H1 (cell line): ENCODE measurements at regions not wholly inside any gene's neighbourhood (a gene's known extent, or its start where the extent isn't known, plus 50 kb on each side); places are given as distances from the start of the nearest gene placed in this dataset.

Experiments used
- CBX8 ChIP-seq: fragments of 300-800, 300-1000 bp; sonication (generic); IDR thresholded peaks from 2 replicates; pipeline ENCODE4 v1.7.1; 2016; ENCODE audit warnings: low read depth, low read length, borderline replicate concordance
- GABPA ChIP-seq: IDR thresholded peaks from 2 replicates; pipeline ENCODE4 v1.6.1; 2011; ENCODE audit warnings: mild to moderate bottlenecking, low read length, moderate library complexity, borderline replicate concordance; ENCODE audit not compliant: insufficient read depth
- GTF2F1 ChIP-seq: IDR thresholded peaks from 2 replicates; pipeline ENCODE4 v1.6.1; 2012; ENCODE audit warnings: low read depth, low read length, improper control_type of control experiment, borderline replicate concordance
- MAFK ChIP-seq: IDR thresholded peaks from 2 replicates; pipeline ENCODE4 v1.6.1; 2012; ENCODE audit warnings: low read depth, mild to moderate bottlenecking, improper control_type of control experiment, low read length
- SIRT6 ChIP-seq: IDR thresholded peaks from one replicate; pipeline ENCODE4 v1.7.1; 2012; ENCODE audit warnings: low read length, inconsistent platforms
- TAF1 ChIP-seq: IDR thresholded peaks from 2 replicates; pipeline ENCODE4 v1.6.1; 2011; ENCODE audit warnings: mild to moderate bottlenecking, low read depth, low read length
- TAF7 ChIP-seq: optimal IDR thresholded peaks from 2 replicates; pipeline ENCODE3; 2011; ENCODE audit warnings: low read depth, mild to moderate bottlenecking, inconsistent platforms, low read length, moderate library complexity, borderline replicate concordance
- TF ChIP-seq, protein P1 (sequence below), 3 experiments: IDR thresholded peaks; 1 replicate in 2 of 3; 2 replicates in 1 of 3; pipeline versions ENCODE4 v1.5.1 to v1.6.1; 2011; ENCODE audit warnings: low read length in 3 of 3, mild to moderate bottlenecking in 3 of 3, inconsistent platforms in 2 of 3, low read depth in 1 of 3, moderate library complexity in 1 of 3; ENCODE audit not compliant: insufficient read depth in 1 of 3; ENCODE audit errors: control extremely low read depth in 1 of 3

DNA sequence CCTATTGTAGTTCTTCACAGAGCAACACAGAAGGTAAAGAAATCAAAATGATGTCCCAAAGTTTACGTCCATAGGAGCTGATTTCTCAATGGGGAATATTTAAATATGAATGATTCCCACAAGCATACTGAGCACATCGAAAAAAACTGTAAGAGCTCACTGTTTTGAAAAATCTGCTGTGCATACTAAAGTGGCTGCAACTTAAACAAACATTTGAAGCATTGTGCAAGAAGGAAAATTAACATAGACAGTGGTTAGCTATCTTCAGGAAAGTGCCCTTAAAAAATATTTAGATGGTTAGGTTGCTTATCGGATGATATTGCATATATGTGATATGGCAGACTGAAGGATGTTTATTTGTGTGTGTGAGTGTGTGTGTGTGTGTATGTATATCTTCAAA, 747.6 kb downstream of the RFPL4B start (continued):
- TF ChIP-seq GABPA (no peak), GTF2F1 (no peak), MAFK (no peak), TAF1 (no peak), CBX8 (no peak), TAF7 (no peak), SIRT6 (no peak)
- TF ChIP-seq, protein P1, sequence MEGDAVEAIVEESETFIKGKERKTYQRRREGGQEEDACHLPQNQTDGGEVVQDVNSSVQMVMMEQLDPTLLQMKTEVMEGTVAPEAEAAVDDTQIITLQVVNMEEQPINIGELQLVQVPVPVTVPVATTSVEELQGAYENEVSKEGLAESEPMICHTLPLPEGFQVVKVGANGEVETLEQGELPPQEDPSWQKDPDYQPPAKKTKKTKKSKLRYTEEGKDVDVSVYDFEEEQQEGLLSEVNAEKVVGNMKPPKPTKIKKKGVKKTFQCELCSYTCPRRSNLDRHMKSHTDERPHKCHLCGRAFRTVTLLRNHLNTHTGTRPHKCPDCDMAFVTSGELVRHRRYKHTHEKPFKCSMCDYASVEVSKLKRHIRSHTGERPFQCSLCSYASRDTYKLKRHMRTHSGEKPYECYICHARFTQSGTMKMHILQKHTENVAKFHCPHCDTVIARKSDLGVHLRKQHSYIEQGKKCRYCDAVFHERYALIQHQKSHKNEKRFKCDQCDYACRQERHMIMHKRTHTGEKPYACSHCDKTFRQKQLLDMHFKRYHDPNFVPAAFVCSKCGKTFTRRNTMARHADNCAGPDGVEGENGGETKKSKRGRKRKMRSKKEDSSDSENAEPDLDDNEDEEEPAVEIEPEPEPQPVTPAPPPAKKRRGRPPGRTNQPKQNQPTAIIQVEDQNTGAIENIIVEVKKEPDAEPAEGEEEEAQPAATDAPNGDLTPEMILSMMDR (IDR thresholded peaks at IDR 0.05; ENCODE audit: control extremely low read depth in 1 of 3, insufficient read depth in 1 of 3, low read depth in 1 of 3, low read length in 3 of 3) = no peak
- TF ChIP-seq, all 59 proteins: peak for 0
